GM12892 (cell line): ENCODE measurements at regions not wholly inside any gene's neighbourhood (a gene's known extent, or its start where the extent isn't known, plus 50 kb on each side); places are given as distances from the start of the nearest gene placed in this dataset.

Source experiments
- POLR2A ChIP-seq: IDR thresholded peaks from 2 replicates; pipeline ENCODE4 v1.6.1; 2011; ENCODE audit warnings: low read depth, low read length, control low read depth
- POLR2AphosphoS5 ChIP-seq: IDR thresholded peaks from 2 replicates; pipeline ENCODE4 v1.6.1; 2011; ENCODE audit warnings: low read depth, low read length, control low read depth

DNA sequence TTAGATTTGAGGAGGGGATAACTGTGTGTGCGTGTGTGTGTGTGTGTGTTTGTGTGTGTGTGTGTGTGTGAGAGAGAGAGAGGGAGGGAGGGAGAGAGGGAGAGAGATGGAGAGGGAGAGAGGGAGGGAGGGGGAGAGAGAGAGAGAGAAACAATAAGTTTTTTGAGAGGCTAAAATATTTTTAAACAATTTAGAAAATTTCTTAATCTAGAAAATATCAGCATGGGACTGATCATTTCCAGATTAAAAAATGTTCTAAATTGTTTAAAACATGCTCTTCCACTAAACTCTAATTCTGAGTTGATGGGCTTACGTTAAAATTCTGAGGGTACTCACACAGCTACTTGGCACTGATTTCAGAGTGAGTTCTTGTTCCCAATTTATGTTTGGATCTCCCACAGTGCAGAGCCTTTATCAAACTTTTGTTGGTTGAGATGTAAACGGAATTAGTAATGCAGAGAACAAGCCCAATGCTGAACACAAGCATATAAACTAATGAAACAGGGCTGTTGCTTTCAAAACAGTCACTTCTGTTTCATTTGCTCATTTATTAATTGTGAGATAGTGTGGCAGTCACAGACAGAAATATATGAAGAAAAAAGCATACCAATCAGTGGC is 73.4 kb upstream of the RGS2 start:
- no peak for TF ChIP-seq POLR2A
- no peak for TF ChIP-seq POLR2AphosphoS5
